ENCODE measurements at regions not wholly inside any gene's neighbourhood (a gene's known extent, or its start where the extent isn't known, plus 50 kb on each side); places are given as distances from the start of the nearest gene placed in this dataset.

DNA sequence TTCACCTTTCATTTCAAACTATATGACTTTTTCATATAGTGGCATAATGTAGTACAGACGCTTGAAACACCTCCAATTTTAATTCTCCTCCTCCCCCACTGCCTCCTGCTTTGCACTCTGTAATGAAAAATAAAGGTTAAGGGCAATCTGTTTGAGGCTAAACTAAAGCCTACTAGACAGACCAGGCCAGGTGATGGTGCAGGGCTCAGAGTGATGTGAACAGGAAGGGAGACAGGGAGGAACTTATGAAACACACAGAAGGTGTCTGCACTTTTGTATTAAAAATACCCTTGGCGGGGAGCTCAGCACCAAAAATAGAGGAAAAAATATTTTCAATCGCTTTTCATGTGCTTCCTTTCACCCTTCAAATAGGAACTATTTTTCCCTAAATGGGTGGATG lies 415.4 kb downstream of the LMO4 start:
- Mint-ChIP-seq H3K4me1 (no peaks in the 10 kb centered on the region), H3K4me3 (no peak overlapping the region), H3K9me3 (no peaks in the 10 kb centered on the region), H3K36me3 (ENCODE audit: low read depth) (no peaks in the 10 kb centered on the region), H3K27me3 (ENCODE audit: insufficient read depth) (peaks cover 5% of the 10 kb centered on the region), H3K27ac (no peak overlapping the region)
- peaks cover 5% of the 10 kb centered on the region for H3K27me3 ChIP-seq (ENCODE audit: control insufficient read depth, insufficient read depth, low read length, poor library complexity, severe bottlenecking)
- no peaks in the 10 kb centered on the region for H3K4me1 ChIP-seq (ENCODE audit: control insufficient read depth, insufficient read depth, low read length)
- H3K4me3 ChIP-seq (ENCODE audit: low read length): no peak overlapping the region
- no peak for TF ChIP-seq CTCF (conservative IDR thresholded peaks at IDR 0.05)
- no peaks in the 10 kb centered on the region for H3K9me3 ChIP-seq (ENCODE audit: control insufficient read depth, low read length)
- DNase-seq: no peak
- no peaks in the 10 kb centered on the region for H3K36me3 ChIP-seq (ENCODE audit: control insufficient read depth, insufficient read depth, low read length)
- 96% methylated on average over 3 of the region's 3 CpGs; no CpG with 5 or more reads in 1 of the 2 experiments for WGBS, 2 experiments (ENCODE audit: insufficient coverage in 1 of 2, insufficient read length in 1 of 2)
- no peak overlapping the region for H3K27ac ChIP-seq (ENCODE audit: low read depth, low read length)
- H3K9ac ChIP-seq (ENCODE audit: extremely low read depth, low read length, poor library complexity, severe bottlenecking): no peak overlapping the region

- no peaks in the 10 kb centered on the region for H3K9me3 Mint-ChIP-seq
- TF ChIP-seq CTCF (conservative IDR thresholded peaks at IDR 0.05): no peak
- Histone ChIP-seq H3K9me3 (ENCODE audit: control insufficient read depth, low read length) (no peaks in the 10 kb centered on the region), H3K27me3 (ENCODE audit: control insufficient read depth, insufficient read depth, low read length, poor library complexity, severe bottlenecking) (peaks cover 12% of the 10 kb centered on the region), H3K9ac (ENCODE audit: extremely low read depth, low read length, poor library complexity, severe bottlenecking) (no peak overlapping the region), H3K36me3 (ENCODE audit: control insufficient read depth, insufficient read depth, low read length) (no peaks in the 10 kb centered on the region), H3K27ac (ENCODE audit: low read depth, low read length) (no peak overlapping the region), H3K4me3 (ENCODE audit: low read length) (no peak overlapping the region), H3K4me1 (ENCODE audit: control insufficient read depth, insufficient read depth, low read length) (no peaks in the 10 kb centered on the region)
- no peak overlapping the region for H3K27ac Mint-ChIP-seq
- peaks cover 9% of the 10 kb centered on the region for H3K27me3 Mint-ChIP-seq (ENCODE audit: insufficient read depth)
- DNase-seq: no peak
- H3K4me1 Mint-ChIP-seq: no peaks in the 10 kb centered on the region
- no peak overlapping the region for H3K4me3 Mint-ChIP-seq
- H3K36me3 Mint-ChIP-seq (ENCODE audit: low read depth): no peaks in the 10 kb centered on the region
Observed at GRCh38 chr1:87744763-87745162, 416.1 kb downstream of the LMO4 start.

GRCh38 chr1:87753366-87753765 lies 424.7 kb downstream of the LMO4 start:
- no peak for DNase-seq
- H3K27me3 ChIP-seq (ENCODE audit: control insufficient read depth, insufficient read depth, low read length, poor library complexity, severe bottlenecking): peaks cover 30% of the 10 kb centered on the region
- Mint-ChIP-seq H3K36me3 (ENCODE audit: low read depth) (no peaks in the 10 kb centered on the region), H3K27ac (no peak overlapping the region), H3K4me1 (no peaks in the 10 kb centered on the region), H3K9me3 (no peaks in the 10 kb centered on the region), H3K4me3 (no peak overlapping the region), H3K27me3 (ENCODE audit: insufficient read depth) (peaks cover 9% of the 10 kb centered on the region)
- H3K9ac ChIP-seq (ENCODE audit: extremely low read depth, low read length, poor library complexity, severe bottlenecking): no peak overlapping the region
- no peaks in the 10 kb centered on the region for H3K4me1 ChIP-seq (ENCODE audit: control insufficient read depth, insufficient read depth, low read length)
- H3K4me3 ChIP-seq (ENCODE audit: low read length): no peak overlapping the region
- no peaks in the 10 kb centered on the region for H3K36me3 ChIP-seq (ENCODE audit: control insufficient read depth, insufficient read depth, low read length)
- no peaks in the 10 kb centered on the region for H3K9me3 ChIP-seq (ENCODE audit: control insufficient read depth, low read length)
- TF ChIP-seq CTCF (conservative IDR thresholded peaks at IDR 0.05): no peak
- no peak overlapping the region for H3K27ac ChIP-seq (ENCODE audit: low read depth, low read length)
